GM12878 (cell line): ENCODE measurements at regions not wholly inside any gene's neighbourhood (a gene's known extent, or its start where the extent isn't known, plus 50 kb on each side); places are given as distances from the start of the nearest gene placed in this dataset.

Experiments used
- ATAC-seq: fragments of 200-7000 bp; cut with Tn5 transposase; 3 replicates; pipeline ENCODE4 v1.9.1; 2020; ENCODE audit warnings: mild to moderate bottlenecking, moderate library complexity
- BruUV-seq: library from RNA; stranded (reverse); fragments of 400-500 nt; replicated peaks from 2 replicates; lab custom pipeline; 2021; lab: Mats Ljungman, UMichigan
- CTCF ChIA-PET: fragments of 300-600 bp; sonication (Branson Sonifier 250); formaldehyde crosslinking; extraction: SDS; loops from one replicate; lab custom pipeline; 2021; ENCODE audit warnings: inconsistent platforms; lab: Yijun Ruan, JAX
- POLR2A ChIA-PET: fragments of 350-600 bp; formaldehyde crosslinking; extraction: SDS; loops from one replicate; lab custom pipeline; 2021; ENCODE audit warnings: inconsistent platforms; lab: Charles Lee
- RAD21 ChIA-PET: fragments of 300-600 bp; sonication (Branson Sonifier 250); formaldehyde crosslinking; loops from one replicate; lab custom pipeline; 2023; ENCODE audit warnings: antibody characterized with exemption; ENCODE audit not compliant: unreplicated experiment; lab: Charles Lee
- SMC1A ChIA-PET: fragments of 300-600 bp; sonication (Branson Sonifier 250); formaldehyde crosslinking; loops from one replicate; lab custom pipeline; 2023; ENCODE audit not compliant: unreplicated experiment, uncharacterized antibody; lab: Charles Lee
- DNase-seq: peaks from one replicate; pipeline ENCODE4 v3.0.0-alpha.2; 2011; ENCODE audit warnings: low read depth, low spot score
- FAIRE-seq: peaks from 3 replicates; lab custom pipeline; 2011; peaks lifted over from hg19 to GRCh38; lab: Jason Lieb, UNC
- H2AFZ ChIP-seq: 2 replicates; pipeline ENCODE4 v1.6.0; 2011; ENCODE audit warnings: low read depth, low read length, control low read depth; ENCODE audit not compliant: control insufficient read depth
- H3K27ac ChIP-seq: 2 replicates; pipeline ENCODE4 v1.5.1; 2011; ENCODE audit warnings: control low read depth; ENCODE audit not compliant: control insufficient read depth, insufficient read depth
- H3K27me3 ChIP-seq, 2 experiments: replicated peaks in 1 of 2; 2 replicates each; pipeline versions ENCODE4 v1.6.0 to v1.6.1; 2011; ENCODE audit warnings: low read length in 1 of 2; ENCODE audit not compliant: control insufficient read depth in 2 of 2, insufficient read depth in 2 of 2
- H3K36me3 ChIP-seq, 2 experiments: 2 replicates each; pipeline ENCODE4 v1.5.1; 2011; ENCODE audit warnings: low read length in 1 of 2; ENCODE audit not compliant: control insufficient read depth in 2 of 2, insufficient read depth in 2 of 2
- H3K4me1 ChIP-seq: 2 replicates; pipeline ENCODE4 v1.6.1; 2011; ENCODE audit warnings: mild to moderate bottlenecking, low read length, moderate library complexity, mixed read lengths; ENCODE audit not compliant: control insufficient read depth, insufficient read depth
- H3K4me2 ChIP-seq: 2 replicates; pipeline ENCODE4 v1.6.0; 2011; ENCODE audit warnings: control low read depth; ENCODE audit not compliant: control insufficient read depth, insufficient read depth
- H3K4me3 ChIP-seq: fragments of 200-600 bp; sonication (generic); 2 replicates; pipeline ENCODE4 v1.5.1; 2016
- H3K79me2 ChIP-seq: 2 replicates; pipeline ENCODE4 v1.6.0; 2011; ENCODE audit warnings: low read length; ENCODE audit not compliant: control insufficient read depth, insufficient read depth
- H3K9ac ChIP-seq: 2 replicates; pipeline ENCODE4 v1.8.0; 2011; ENCODE audit warnings: low read length, control low read depth, mixed read lengths; ENCODE audit not compliant: control insufficient read depth, insufficient read depth
- H3K9me3 ChIP-seq: replicated peaks from 3 replicates; pipeline ENCODE4 v1.5.1; 2011; ENCODE audit warnings: mild to moderate bottlenecking, low read length; ENCODE audit not compliant: control insufficient read depth, insufficient read depth
- H4K20me1 ChIP-seq: 2 replicates; pipeline ENCODE4 v1.6.0; 2011; ENCODE audit not compliant: control insufficient read depth, insufficient read depth
- ASH2L ChIP-seq: fragments of 300-600, 200-600 bp; sonication (generic); IDR thresholded peaks from 2 replicates; pipeline ENCODE4 v1.6.1; 2017; ENCODE audit warnings: low read depth, mild to moderate bottlenecking, borderline replicate concordance
- BMI1 ChIP-seq: fragments of 450-650 bp; IDR thresholded peaks from 2 replicates; pipeline ENCODE4 v1.6.1; 2016; ENCODE audit warnings: mild to moderate bottlenecking, moderate library complexity, borderline replicate concordance
- CBX3 ChIP-seq: fragments of 200-600 bp; sonication (generic); IDR thresholded peaks from 2 replicates; pipeline ENCODE4 v1.6.1; 2016; ENCODE audit warnings: low read depth, borderline replicate concordance
- DPF2 ChIP-seq: fragments of 450-650 bp; IDR thresholded peaks from 2 replicates; pipeline ENCODE4 v1.6.1; 2017; ENCODE audit warnings: mild to moderate bottlenecking
- HDAC2 ChIP-seq: fragments of 200-600 bp; sonication (generic); IDR thresholded peaks from 2 replicates; pipeline ENCODE4 v1.6.1; 2017
- MTA3 ChIP-seq: IDR thresholded peaks from 2 replicates; pipeline ENCODE4 v1.6.1; 2012; ENCODE audit warnings: low read length, inconsistent platforms, borderline replicate concordance
- NBN ChIP-seq: fragments of 450-650 bp; IDR thresholded peaks from 2 replicates; pipeline ENCODE4 v1.6.1; 2016
- NFYB ChIP-seq: IDR thresholded peaks from 2 replicates; pipeline ENCODE4 v1.6.1; 2011; ENCODE audit warnings: low read depth, mild to moderate bottlenecking, low read length, improper control_type of control experiment, moderate library complexity; ENCODE audit not compliant: insufficient read depth
- SMC3 ChIP-seq: IDR thresholded peaks from 2 replicates; pipeline ENCODE4 v1.6.1; 2011; ENCODE audit warnings: low read length, improper control_type of control experiment, borderline replicate concordance
- ZNF384 ChIP-seq: IDR thresholded peaks from 2 replicates; pipeline ENCODE4 v1.6.1; 2012; ENCODE audit warnings: low read depth, mild to moderate bottlenecking, low read length, improper control_type of control experiment, borderline replicate concordance
- ZZZ3 ChIP-seq: IDR thresholded peaks from 2 replicates; pipeline ENCODE4 v1.6.1; 2011; ENCODE audit warnings: low read depth; ENCODE audit not compliant: control insufficient read depth, insufficient read length
- WGBS: methylation state at CpG from one replicate; pipeline ENCODE4 v1.1.6; 2016; ENCODE audit warnings: low lambda C conversion rate; ENCODE audit not compliant: insufficient replicate concordance, insufficient coverage; ENCODE audit errors: missing lambda C conversion rate; 5-methylcytosine and 5-hydroxymethylcytosine counted together
- in situ Hi-C: fragments of 300-500 bp; cut with MboI; formaldehyde crosslinking; loops from 9 replicates; pipeline ENCODE4 v1.14.3; 2018; ENCODE audit warnings: mixed read lengths
- intact Hi-C: fragments of 100-400 bp; cut with micrococcal nuclease; formaldehyde crosslinking; loops from one replicate; pipeline ENCODE4 v1.14.2; 2022; ENCODE audit not compliant: unreplicated experiment
- TF ChIP-seq, protein P1 (sequence below): IDR thresholded peaks from 2 replicates; pipeline ENCODE4 v1.6.1; 2012; ENCODE audit warnings: low read depth, low read length, improper control_type of control experiment
- TF ChIP-seq, protein P2 (sequence below): IDR thresholded peaks from 2 replicates; pipeline ENCODE4 v1.6.1; 2012; ENCODE audit warnings: low read depth, low read length, improper control_type of control experiment
- TF ChIP-seq, protein P3 (sequence below): fragments of 450-650 bp; formaldehyde crosslinking; IDR thresholded peaks from 2 replicates; pipeline ENCODE4 v1.4.0; 2022; ENCODE audit warnings: mild to moderate bottlenecking, moderate library complexity

DNA sequence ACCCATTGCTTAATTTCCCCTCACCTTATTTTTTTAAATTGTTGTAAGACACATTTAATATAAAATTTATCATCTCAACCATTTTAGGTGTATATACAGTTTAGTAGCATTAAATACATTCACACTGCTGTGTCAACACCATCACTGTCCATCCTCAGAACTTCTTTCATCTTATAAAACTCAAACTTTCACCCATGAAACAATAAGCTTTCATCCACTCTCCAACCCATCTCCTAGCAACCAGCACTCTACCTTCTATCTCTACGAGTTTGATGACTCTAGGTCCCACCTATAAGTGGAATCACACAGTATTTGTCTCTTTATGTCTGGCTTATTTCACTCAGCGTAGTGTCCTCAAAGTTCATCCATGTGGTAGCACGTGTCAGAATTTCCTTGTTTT lies 75.5 kb downstream of the TBX3 start:
- no TSS peak for BruUV-seq
- CTCF ChIA-PET: no interaction called here
- no peaks in the 10 kb centered on the region for H3K4me1 ChIP-seq
- H3K27ac ChIP-seq: no peak overlapping the region
- in situ Hi-C loops (no loop called here), intact Hi-C loops (no loop called here)
- no peak overlapping the region for H3K9ac ChIP-seq
- H3K4me2 ChIP-seq: no peak overlapping the region
- H3K79me2 ChIP-seq: no peaks in the 10 kb centered on the region
- no peaks in the 10 kb centered on the region for H3K27me3 ChIP-seq
- DNase-seq: no peak
- no peaks in the 10 kb centered on the region for H3K9me3 ChIP-seq
- FAIRE-seq: no peak
- H4K20me1 ChIP-seq: no peaks in the 10 kb centered on the region
- ATAC-seq: no peak
- H3K4me3 ChIP-seq: no peak overlapping the region
- no peak overlapping the region for H2AFZ ChIP-seq
- TF ChIP-seq BMI1 (no peak), ASH2L (no peak), ZNF384 (no peak)
- TF ChIP-seq, protein P1, sequence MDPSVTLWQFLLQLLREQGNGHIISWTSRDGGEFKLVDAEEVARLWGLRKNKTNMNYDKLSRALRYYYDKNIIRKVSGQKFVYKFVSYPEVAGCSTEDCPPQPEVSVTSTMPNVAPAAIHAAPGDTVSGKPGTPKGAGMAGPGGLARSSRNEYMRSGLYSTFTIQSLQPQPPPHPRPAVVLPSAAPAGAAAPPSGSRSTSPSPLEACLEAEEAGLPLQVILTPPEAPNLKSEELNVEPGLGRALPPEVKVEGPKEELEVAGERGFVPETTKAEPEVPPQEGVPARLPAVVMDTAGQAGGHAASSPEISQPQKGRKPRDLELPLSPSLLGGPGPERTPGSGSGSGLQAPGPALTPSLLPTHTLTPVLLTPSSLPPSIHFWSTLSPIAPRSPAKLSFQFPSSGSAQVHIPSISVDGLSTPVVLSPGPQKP: no peak
- TF ChIP-seq, all 136 proteins: peak for 0
- ChIA-PET POLR2A (no interaction called here), SMC1A (no interaction called here), RAD21 (no interaction called here)
- no peaks in the 10 kb centered on the region for H3K36me3 ChIP-seq
- WGBS: 16% methylated on average over 3 of the region's 3 CpGs

DNA sequence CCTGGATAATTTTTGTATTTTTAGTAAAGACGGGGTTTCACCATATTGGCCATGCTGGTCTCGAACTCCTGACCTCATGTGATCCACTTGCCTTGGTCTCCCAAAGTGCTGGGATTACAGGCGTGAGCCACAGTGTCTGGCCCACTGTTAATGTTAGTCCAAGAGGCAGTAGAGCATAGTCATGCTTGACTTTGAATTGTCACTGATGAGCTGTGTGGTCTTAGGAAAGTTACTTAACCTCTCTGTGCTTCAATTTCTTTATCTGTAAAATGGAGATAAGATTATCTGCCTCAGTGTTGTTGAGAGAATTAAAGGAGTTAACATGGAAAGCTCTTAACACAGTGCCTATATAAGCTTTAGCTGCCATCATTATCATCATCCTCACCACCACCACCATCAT lies 78.1 kb downstream of the TBX3 start:
- H3K4me1 ChIP-seq: no peaks in the 10 kb centered on the region
- DNase-seq: no peak
- H3K9ac ChIP-seq: no peak overlapping the region
- ChIA-PET POLR2A (no interaction called here), CTCF (no interaction called here), SMC1A (interaction anchor here (0.7 kb wide), 1 partner anchor 571 kb away, joined by 3 read pairs; no protein-coding TSS in a partner anchor), RAD21 (no interaction called here)
- H3K79me2 ChIP-seq: no peaks in the 10 kb centered on the region
- no peak overlapping the region for H3K4me2 ChIP-seq
- H3K36me3 ChIP-seq: no peaks in the 10 kb centered on the region
- in situ Hi-C loops (no loop called here), intact Hi-C loops (no loop called here)
- no peak overlapping the region for H3K4me3 ChIP-seq
- 21% methylated on average over 3 of the region's 3 CpGs for WGBS
- H3K9me3 ChIP-seq: no peaks in the 10 kb centered on the region
- H4K20me1 ChIP-seq: no peaks in the 10 kb centered on the region
- no peak for FAIRE-seq
- no peak overlapping the region for H2AFZ ChIP-seq
- no TSS peak for BruUV-seq
- H3K27me3 ChIP-seq: no peaks in the 10 kb centered on the region
- no peak for ATAC-seq
- H3K27ac ChIP-seq: no peak overlapping the region
- TF ChIP-seq, protein P2, sequence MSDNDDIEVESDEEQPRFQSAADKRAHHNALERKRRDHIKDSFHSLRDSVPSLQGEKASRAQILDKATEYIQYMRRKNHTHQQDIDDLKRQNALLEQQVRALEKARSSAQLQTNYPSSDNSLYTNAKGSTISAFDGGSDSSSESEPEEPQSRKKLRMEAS: no peak
- TF ChIP-seq HDAC2: no peak
- TF ChIP-seq, protein P3, sequence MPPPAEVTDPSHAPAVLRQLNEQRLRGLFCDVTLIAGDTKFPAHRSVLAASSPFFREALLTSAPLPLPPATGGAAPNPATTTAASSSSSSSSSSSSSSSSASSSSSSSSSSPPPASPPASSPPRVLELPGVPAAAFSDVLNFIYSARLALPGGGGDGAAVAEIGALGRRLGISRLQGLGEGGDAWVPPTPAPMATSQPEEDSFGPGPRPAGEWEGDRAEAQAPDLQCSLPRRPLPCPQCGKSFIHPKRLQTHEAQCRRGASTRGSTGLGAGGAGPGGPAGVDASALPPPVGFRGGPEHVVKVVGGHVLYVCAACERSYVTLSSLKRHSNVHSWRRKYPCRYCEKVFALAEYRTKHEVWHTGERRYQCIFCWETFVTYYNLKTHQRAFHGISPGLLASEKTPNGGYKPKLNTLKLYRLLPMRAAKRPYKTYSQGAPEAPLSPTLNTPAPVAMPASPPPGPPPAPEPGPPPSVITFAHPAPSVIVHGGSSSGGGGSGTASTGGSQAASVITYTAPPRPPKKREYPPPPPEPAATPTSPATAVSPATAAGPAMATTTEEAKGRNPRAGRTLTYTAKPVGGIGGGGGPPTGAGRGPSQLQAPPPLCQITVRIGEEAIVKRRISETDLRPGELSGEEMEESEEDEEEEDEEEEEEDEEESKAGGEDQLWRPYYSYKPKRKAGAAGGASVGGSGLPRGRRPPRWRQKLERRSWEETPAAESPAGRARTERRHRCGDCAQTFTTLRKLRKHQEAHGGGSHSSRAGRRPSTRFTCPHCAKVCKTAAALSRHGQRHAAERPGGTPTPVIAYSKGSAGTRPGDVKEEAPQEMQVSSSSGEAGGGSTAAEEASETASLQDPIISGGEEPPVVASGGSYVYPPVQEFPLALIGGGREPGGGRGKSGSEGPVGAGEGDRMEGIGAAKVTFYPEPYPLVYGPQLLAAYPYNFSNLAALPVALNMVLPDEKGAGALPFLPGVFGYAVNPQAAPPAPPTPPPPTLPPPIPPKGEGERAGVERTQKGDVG (CRISPR knock-in tag): no peak
- no peak for TF ChIP-seq NFYB
- TF ChIP-seq CBX3: no peak
- TF ChIP-seq ZZZ3: no peak
- TF ChIP-seq SMC3: no peak
- TF ChIP-seq NBN: no peak
- TF ChIP-seq MTA3: no peak
- no peak for TF ChIP-seq DPF2
